SK-N-SH (cell line): ENCODE measurements at regions not wholly inside any gene's neighbourhood (a gene's known extent, or its start where the extent isn't known, plus 50 kb on each side); places are given as distances from the start of the nearest gene placed in this dataset.

Source experiments
- CTCF ChIA-PET: fragments of 300-600, 350-600 bp; formaldehyde crosslinking; extraction: SDS; loops from one replicate; lab custom pipeline; 2021; lab: Yijun Ruan, JAX
- POLR2A ChIA-PET: fragments of 350-600 bp; sonication (Branson Sonifier 250); formaldehyde crosslinking; extraction: SDS; loops from one replicate; lab custom pipeline; 2020; ENCODE audit warnings: antibody characterized with exemption, inconsistent platforms; lab: Yijun Ruan, JAX
- DNase-seq: peaks from one replicate; pipeline ENCODE4 v3.0.0; 2012
- H2AFZ ChIP-seq: fragments of 200-600 bp; sonication (generic); 2 replicates; pipeline ENCODE4 v1.8.1; 2016; ENCODE audit warnings: antibody characterized with exemption, mild to moderate bottlenecking, low read depth
- H3F3A ChIP-seq: fragments of 200-600 bp; sonication (generic); replicated peaks from 2 replicates; pipeline ENCODE3; 2016; ENCODE audit warnings: antibody characterized with exemption, mild to moderate bottlenecking; ENCODE audit not compliant: insufficient read depth
- H3K27ac ChIP-seq, 2 experiments: fragments of 200-500 bp in 1 of 2; fragments of 200-600 bp in 1 of 2; sonication (Bioruptor generic) in 1 of 2; sonication (generic), shearing (Covaris generic) in 1 of 2; 2 replicates each; pipeline versions ENCODE4 v1.5.1 to v1.6.1; 2014 to 2016; ENCODE audit warnings: low read depth in 2 of 2, inconsistent platforms in 1 of 2, low read length in 1 of 2, mild to moderate bottlenecking in 1 of 2, mixed read lengths in 1 of 2
- H3K27me3 ChIP-seq: fragments of 200-600 bp; sonication (generic), shearing (Covaris generic); 2 replicates; pipeline ENCODE4 v1.6.1; 2016; ENCODE audit warnings: mixed run types; ENCODE audit not compliant: insufficient read depth
- H3K36me3 ChIP-seq, 2 experiments: fragments of 200-500 bp in 1 of 2; fragments of 200-600 bp in 1 of 2; sonication (Bioruptor generic) in 1 of 2; sonication (generic) in 1 of 2; replicated peaks in 1 of 2; 2 replicates each; pipeline versions ENCODE3 to v1.5.1; 2014 to 2016; ENCODE audit warnings: low read length in 1 of 2, mild to moderate bottlenecking in 1 of 2; ENCODE audit not compliant: insufficient read depth in 2 of 2, control insufficient read depth in 1 of 2
- H3K4me1 ChIP-seq, 2 experiments: fragments of 200-500 bp in 1 of 2; fragments of 200-600 bp in 1 of 2; sonication (Bioruptor generic) in 1 of 2; sonication (generic), shearing (Covaris generic) in 1 of 2; 2 replicates each; pipeline versions ENCODE4 v1.5.1 to v1.6.1; 2014 to 2016; ENCODE audit warnings: low read depth in 1 of 2, low read length in 1 of 2, mixed run types in 1 of 2; ENCODE audit not compliant: insufficient read depth in 2 of 2, control insufficient read depth in 1 of 2
- H3K4me2 ChIP-seq: fragments of 200-600 bp; sonication (generic), shearing (Covaris generic); 2 replicates; pipeline ENCODE4 v1.6.1; 2017; ENCODE audit warnings: mixed run types
- H3K4me3 ChIP-seq, 2 experiments: fragments of 200-500 bp in 1 of 2; fragments of 200-600 bp in 1 of 2; sonication (Bioruptor generic) in 1 of 2; sonication (generic), shearing (Covaris generic) in 1 of 2; 2 replicates each; pipeline versions ENCODE4 v1.5.1 to v1.8.1; 2014 to 2016; ENCODE audit warnings: low read depth in 2 of 2, inconsistent platforms in 1 of 2, low read length in 1 of 2, mild to moderate bottlenecking in 1 of 2, mixed read lengths in 1 of 2, moderate library complexity in 1 of 2
- H3K79me2 ChIP-seq: fragments of 200-600 bp; sonication (generic); 2 replicates; pipeline ENCODE4 v1.8.1; 2017; ENCODE audit warnings: mild to moderate bottlenecking; ENCODE audit not compliant: insufficient read depth
- H3K9ac ChIP-seq: fragments of 200-600 bp; sonication (generic); 2 replicates; pipeline ENCODE4 v1.6.1; 2017; ENCODE audit warnings: mixed run types
- H3K9me2 ChIP-seq: fragments of 200-600 bp; sonication (generic); 2 replicates; pipeline ENCODE4 v1.6.1; 2017; ENCODE audit warnings: mixed run types
- H3K9me3 ChIP-seq: fragments of 200-600 bp; sonication (generic); 2 replicates; pipeline ENCODE4 v1.6.1; 2017; ENCODE audit warnings: mixed run types, mild to moderate bottlenecking, moderate library complexity
- H4K20me1 ChIP-seq: fragments of 200-600 bp; sonication (generic); 2 replicates; pipeline ENCODE4 v1.6.1; 2017; ENCODE audit warnings: mild to moderate bottlenecking, mixed run types; ENCODE audit not compliant: insufficient read depth
- CHD2 ChIP-seq: fragments of 150-350 bp; IDR thresholded peaks from 2 replicates; pipeline ENCODE4 v1.6.1; 2018; ENCODE audit warnings: low read length; ENCODE audit not compliant: partially characterized antibody
- CTCF ChIP-seq: fragments of 200-600 bp; sonication (generic); IDR thresholded peaks from 2 replicates; pipeline ENCODE4 v1.6.1; 2017; ENCODE audit warnings: antibody characterized with exemption, mild to moderate bottlenecking, moderate library complexity
- EP300 ChIP-seq, 2 experiments: IDR thresholded peaks; 2 replicates each; pipeline versions ENCODE4 v1.4.0 to v1.6.1; 2012; ENCODE audit warnings: borderline replicate concordance in 1 of 2, low read depth in 1 of 2, low read length in 1 of 2
- FOSL2 ChIP-seq: IDR thresholded peaks from 2 replicates; pipeline ENCODE4 v1.4.0; 2012; ENCODE audit warnings: low read depth, mild to moderate bottlenecking, moderate library complexity, borderline replicate concordance
- FOXJ3 ChIP-seq: sonication (generic); formaldehyde crosslinking; IDR thresholded peaks from 2 replicates; pipeline ENCODE4 v1.5.1; 2020; ENCODE audit warnings: mild to moderate bottlenecking, missing genetic modification reagents
- FOXM1 ChIP-seq: IDR thresholded peaks from 2 replicates; pipeline ENCODE4 v1.4.0; 2012; ENCODE audit warnings: low read depth, mild to moderate bottlenecking
- MEF2A ChIP-seq: IDR thresholded peaks from 2 replicates; pipeline ENCODE4 v1.4.0; 2012; ENCODE audit warnings: low read depth, borderline replicate concordance
- MXI1 ChIP-seq: IDR thresholded peaks from 2 replicates; pipeline ENCODE4 v1.6.1; 2012; ENCODE audit warnings: mild to moderate bottlenecking, low read depth, low read length, improper control_type of control experiment
- NFIC ChIP-seq: IDR thresholded peaks from 2 replicates; pipeline ENCODE4 v1.4.0; 2012; ENCODE audit warnings: borderline replicate concordance
- PBX3 ChIP-seq: IDR thresholded peaks from 2 replicates; pipeline ENCODE4; 2012
- POLR2AphosphoS5 ChIP-seq: IDR thresholded peaks from 2 replicates; pipeline ENCODE4 v1.6.1; 2012; ENCODE audit warnings: low read depth, low read length
- RAD21 ChIP-seq: IDR thresholded peaks from 2 replicates; pipeline ENCODE4 v1.6.1; 2012; ENCODE audit warnings: mild to moderate bottlenecking, low read length
- RXRA ChIP-seq: IDR thresholded peaks from 2 replicates; pipeline ENCODE4 v1.4.0; 2012; ENCODE audit warnings: low read depth, mild to moderate bottlenecking, borderline replicate concordance
- SIN3A ChIP-seq: IDR thresholded peaks from 2 replicates; pipeline ENCODE4 v1.6.1; 2012; ENCODE audit warnings: low read depth, mild to moderate bottlenecking, low read length, moderate library complexity, borderline replicate concordance
- SMC3 ChIP-seq: IDR thresholded peaks from 2 replicates; pipeline ENCODE4 v1.6.1; 2012; ENCODE audit warnings: low read depth, low read length, improper control_type of control experiment
- TAF1 ChIP-seq: IDR thresholded peaks from 2 replicates; pipeline ENCODE4 v1.6.1; 2012; ENCODE audit warnings: low read depth, mild to moderate bottlenecking, low read length, moderate library complexity, borderline replicate concordance
- USF2 ChIP-seq: fragments of 150-350 bp; IDR thresholded peaks from 2 replicates; pipeline ENCODE4 v1.6.1; 2017; ENCODE audit warnings: antibody characterized with exemption, low read length, low read depth, borderline replicate concordance
- ZBTB33 ChIP-seq: IDR thresholded peaks from 2 replicates; pipeline ENCODE4 v1.4.0; 2012; ENCODE audit warnings: low read depth, borderline replicate concordance
- WGBS: methylation state at CpG from one replicate; pipeline ENCODE4 v1.1.6; 2017; ENCODE audit warnings: low lambda C conversion rate; 5-methylcytosine and 5-hydroxymethylcytosine counted together

- Histone ChIP-seq H3F3A (no peaks in the 10 kb centered on the region), H3K9ac (no peak overlapping the region), H3K4me1 (no peaks in the 10 kb centered on the region), H3K36me3 (no peaks in the 10 kb centered on the region), H2AFZ (no peak overlapping the region), H3K9me3 (no peaks in the 10 kb centered on the region), H3K27ac (no peak overlapping the region), H3K4me2 (no peak overlapping the region), H4K20me1 (no peaks in the 10 kb centered on the region), H3K4me3 (no peak overlapping the region), H3K79me2 (no peaks in the 10 kb centered on the region), H3K9me2 (no peaks in the 10 kb centered on the region), H3K27me3 (no peaks in the 10 kb centered on the region)
- no peak for TF ChIP-seq SMC3
- TF ChIP-seq FOXJ3 (CRISPR knock-in tag) = no peak
- TF ChIP-seq PBX3 = no peak
- TF ChIP-seq CHD2 = no peak
- no peak for TF ChIP-seq FOXM1
- TF ChIP-seq MXI1 = no peak
- TF ChIP-seq POLR2AphosphoS5 = no peak
- no peak for DNase-seq
- POLR2A ChIA-PET = no interaction called here
- CTCF ChIA-PET = interaction anchor here (0.6 to 2.2 kb wide), 14 partner anchors 9 to 328 kb away, joined by 3 to 16 read pairs (median 3); no protein-coding TSS in a partner anchor
- WGBS = 0% methylated on average over 1 of the region's 1 CpG
These were observed 440.8 kb upstream of the RASGEF1B start for GRCh38 chr4:81912376-81913030.

GRCh38 chr4:81906905-81907304, 435.2 kb upstream of the RASGEF1B start:
- CTCF ChIA-PET = interaction anchor here (1.1 kb wide), 1 partner anchor 12 kb away, joined by 3 read pairs; no protein-coding TSS in a partner anchor
- POLR2A ChIA-PET = no interaction called here

More at GRCh38 chr4:81906905-81907304, 435.2 kb upstream of the RASGEF1B start:
- Histone ChIP-seq H3K4me3 (no peak overlapping the region), H3F3A (no peaks in the 10 kb centered on the region), H3K36me3 (no peaks in the 10 kb centered on the region), H4K20me1 (no peaks in the 10 kb centered on the region), H3K27ac (no peak overlapping the region), H3K4me1 (no peaks in the 10 kb centered on the region), H3K9me3 (no peaks in the 10 kb centered on the region), H3K9me2 (no peaks in the 10 kb centered on the region), H3K9ac (no peak overlapping the region), H3K79me2 (no peaks in the 10 kb centered on the region), H3K27me3 (no peaks in the 10 kb centered on the region)
- WGBS = 7% methylated on average over 1 of the region's 1 CpG
- no peak for DNase-seq
- no peak for TF ChIP-seq CTCF
- TF ChIP-seq MEF2A = no peak
- no peak for TF ChIP-seq RAD21
- no peak for TF ChIP-seq CHD2
- TF ChIP-seq FOXM1 = no peak
- TF ChIP-seq NFIC = no peak
- TF ChIP-seq ZBTB33 = no peak
- TF ChIP-seq TAF1 = no peak
- no peak for TF ChIP-seq PBX3
- no peak for TF ChIP-seq FOSL2
- no peak for TF ChIP-seq USF2
- no peak for TF ChIP-seq SIN3A
- TF ChIP-seq EP300 (IDR thresholded peaks at IDR 0.05; ENCODE audit: borderline replicate concordance in 1 of 2, low read depth in 1 of 2, low read length in 1 of 2) = no peak
- TF ChIP-seq RXRA = no peak
- TF ChIP-seq, all 33 proteins: peak for 0
- no peak overlapping the region for H2AFZ ChIP-seq
- H3K4me2 ChIP-seq = no peak overlapping the region
